ENCODE measurements at regions not wholly inside any gene's neighbourhood (a gene's known extent, or its start where the extent isn't known, plus 50 kb on each side); places are given as distances from the start of the nearest gene placed in this dataset.

DNA sequence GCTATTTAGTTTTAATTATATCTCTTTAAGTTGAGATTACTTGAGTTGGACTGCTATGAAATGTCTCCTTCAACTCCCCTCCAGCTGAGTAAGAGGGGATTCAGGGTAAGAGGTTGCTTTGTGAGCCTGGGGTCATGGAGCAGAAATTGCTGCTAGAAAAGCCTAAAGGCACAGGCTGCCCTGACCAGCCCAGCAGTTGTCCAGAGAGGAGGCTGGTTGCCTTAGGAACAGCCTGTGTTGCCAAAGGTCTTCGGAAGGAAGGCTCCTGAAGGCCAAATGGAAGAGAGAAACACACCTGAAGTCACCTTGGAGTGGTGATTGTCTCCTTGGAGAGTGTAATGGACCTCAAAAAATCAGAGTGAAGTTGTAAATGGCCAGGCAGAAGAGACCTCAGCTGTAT is 235.5 kb upstream of the PDE3A start:
- CTCF ChIA-PET: no interaction called here
- intact Hi-C loops (cut with DNase I, micrococcal nuclease): no loop called here
- H3K4me3 Mint-ChIP-seq: no peak overlapping the region
- H3K27ac Mint-ChIP-seq: no peak overlapping the region
- Histone ChIP-seq H3K9me3 (ENCODE audit: control insufficient read depth in 1 of 2, insufficient read depth in 1 of 2, low read length in 2 of 2) (no peaks in the 10 kb centered on the region), H3K27ac (ENCODE audit: low read depth in 1 of 2, low read length in 2 of 2) (no peak overlapping the region), H3K4me1 (ENCODE audit: insufficient read depth, low read length) (no peaks in the 10 kb centered on the region), H3K27me3 (ENCODE audit: control insufficient read depth in 1 of 2, insufficient read depth in 2 of 2, low read length in 2 of 2) (no peaks in the 10 kb centered on the region), H3K36me3 (ENCODE audit: insufficient read depth, low read length) (no peaks in the 10 kb centered on the region), H3K4me3 (ENCODE audit: low read length) (no peak overlapping the region)
- H3K4me1 Mint-ChIP-seq (ENCODE audit: low read depth): no peaks in the 10 kb centered on the region
- ATAC-seq (ENCODE audit: poor library complexity) (no peak), DNase-seq (no peak)
- no peaks in the 10 kb centered on the region for H3K27me3 Mint-ChIP-seq
- TF ChIP-seq, protein P1, sequence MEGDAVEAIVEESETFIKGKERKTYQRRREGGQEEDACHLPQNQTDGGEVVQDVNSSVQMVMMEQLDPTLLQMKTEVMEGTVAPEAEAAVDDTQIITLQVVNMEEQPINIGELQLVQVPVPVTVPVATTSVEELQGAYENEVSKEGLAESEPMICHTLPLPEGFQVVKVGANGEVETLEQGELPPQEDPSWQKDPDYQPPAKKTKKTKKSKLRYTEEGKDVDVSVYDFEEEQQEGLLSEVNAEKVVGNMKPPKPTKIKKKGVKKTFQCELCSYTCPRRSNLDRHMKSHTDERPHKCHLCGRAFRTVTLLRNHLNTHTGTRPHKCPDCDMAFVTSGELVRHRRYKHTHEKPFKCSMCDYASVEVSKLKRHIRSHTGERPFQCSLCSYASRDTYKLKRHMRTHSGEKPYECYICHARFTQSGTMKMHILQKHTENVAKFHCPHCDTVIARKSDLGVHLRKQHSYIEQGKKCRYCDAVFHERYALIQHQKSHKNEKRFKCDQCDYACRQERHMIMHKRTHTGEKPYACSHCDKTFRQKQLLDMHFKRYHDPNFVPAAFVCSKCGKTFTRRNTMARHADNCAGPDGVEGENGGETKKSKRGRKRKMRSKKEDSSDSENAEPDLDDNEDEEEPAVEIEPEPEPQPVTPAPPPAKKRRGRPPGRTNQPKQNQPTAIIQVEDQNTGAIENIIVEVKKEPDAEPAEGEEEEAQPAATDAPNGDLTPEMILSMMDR (IDR thresholded peaks at IDR 0.05): no peak
- POLR2A ChIA-PET: no interaction called here
- H3K36me3 Mint-ChIP-seq (ENCODE audit: low read depth): no peaks in the 10 kb centered on the region
- no peaks in the 10 kb centered on the region for H3K9me3 Mint-ChIP-seq

DNA sequence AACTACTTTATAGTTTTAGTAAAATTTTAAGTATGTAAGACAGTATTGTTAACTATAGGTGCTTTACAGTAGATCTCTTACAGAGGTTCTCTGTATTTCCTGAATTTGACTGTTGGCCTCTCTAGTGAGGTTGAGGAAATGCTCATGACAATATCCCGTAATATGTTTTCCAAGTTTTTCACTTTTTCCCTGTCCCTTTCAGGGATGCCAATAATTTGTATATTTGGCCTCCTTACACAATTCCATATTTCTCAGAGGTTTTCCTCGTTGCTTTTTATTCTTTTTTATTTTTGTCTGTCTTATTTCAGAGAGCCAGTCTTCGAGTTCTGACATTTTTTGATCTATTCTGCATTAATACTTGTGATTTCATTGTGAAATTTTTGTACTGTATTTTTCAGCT is 233.7 kb upstream of the PDE3A start:
- no peaks in the 10 kb centered on the region for H3K36me3 Mint-ChIP-seq (ENCODE audit: low read depth)
- ATAC-seq (ENCODE audit: poor library complexity) (no peak), DNase-seq (no peak)
- Histone ChIP-seq H3K27me3 (ENCODE audit: control insufficient read depth in 1 of 2, insufficient read depth in 2 of 2, low read length in 2 of 2) (no peaks in the 10 kb centered on the region), H3K4me3 (ENCODE audit: low read length) (no peak overlapping the region), H3K9me3 (ENCODE audit: control insufficient read depth in 1 of 2, insufficient read depth in 1 of 2, low read length in 2 of 2) (no peaks in the 10 kb centered on the region), H3K36me3 (ENCODE audit: insufficient read depth, low read length) (no peaks in the 10 kb centered on the region), H3K4me1 (ENCODE audit: insufficient read depth, low read length) (no peaks in the 10 kb centered on the region), H3K27ac (ENCODE audit: low read depth in 1 of 2, low read length in 2 of 2) (no peak overlapping the region)
- no peaks in the 10 kb centered on the region for H3K9me3 Mint-ChIP-seq
- H3K27me3 Mint-ChIP-seq: no peaks in the 10 kb centered on the region
- no peaks in the 10 kb centered on the region for H3K4me1 Mint-ChIP-seq (ENCODE audit: low read depth)
- TF ChIP-seq, protein P1 (IDR thresholded peaks at IDR 0.05): no peak
- H3K27ac Mint-ChIP-seq: no peak overlapping the region
- CTCF ChIA-PET: no interaction called here
- POLR2A ChIA-PET: no interaction called here
- no peak overlapping the region for H3K4me3 Mint-ChIP-seq
- intact Hi-C loops (cut with DNase I, micrococcal nuclease): no loop called here

GRCh38 chr12:20140751-20141150 is 227.6 kb upstream of the PDE3A start:
- DNase-seq: peak in 1 of 14 experiments; percentile 1
- TF ChIP-seq, protein P1 (IDR thresholded peaks at IDR 0.05): no peak
- Mint-ChIP-seq H3K36me3 (ENCODE audit: low read depth) (no peaks in the 10 kb centered on the region), H3K27me3 (no peaks in the 10 kb centered on the region), H3K4me3 (no peak overlapping the region), H3K4me1 (ENCODE audit: low read depth) (no peaks in the 10 kb centered on the region), H3K27ac (no peak overlapping the region), H3K9me3 (no peaks in the 10 kb centered on the region)
- no peak overlapping the region for H3K27ac ChIP-seq (ENCODE audit: low read depth in 1 of 2, low read length in 2 of 2)
- H3K9me3 ChIP-seq (ENCODE audit: control insufficient read depth in 1 of 2, insufficient read depth in 1 of 2, low read length in 2 of 2): no peaks in the 10 kb centered on the region
- ATAC-seq (ENCODE audit: poor library complexity): no peak
- ChIA-PET POLR2A (no interaction called here), CTCF (no interaction called here)
- H3K36me3 ChIP-seq (ENCODE audit: insufficient read depth, low read length): no peaks in the 10 kb centered on the region
- no peaks in the 10 kb centered on the region for H3K4me1 ChIP-seq (ENCODE audit: insufficient read depth, low read length)
- H3K4me3 ChIP-seq (ENCODE audit: low read length): no peak overlapping the region
- H3K27me3 ChIP-seq (ENCODE audit: control insufficient read depth in 1 of 2, insufficient read depth in 2 of 2, low read length in 2 of 2): no peaks in the 10 kb centered on the region
- intact Hi-C loops (cut with DNase I, micrococcal nuclease): no loop called here

All from CD4-positive, alpha-beta T cell (primary cell).